ENCODE measurements at regions not wholly inside any gene's neighbourhood (a gene's known extent, or its start where the extent isn't known, plus 50 kb on each side); places are given as distances from the start of the nearest gene placed in this dataset.

DNA sequence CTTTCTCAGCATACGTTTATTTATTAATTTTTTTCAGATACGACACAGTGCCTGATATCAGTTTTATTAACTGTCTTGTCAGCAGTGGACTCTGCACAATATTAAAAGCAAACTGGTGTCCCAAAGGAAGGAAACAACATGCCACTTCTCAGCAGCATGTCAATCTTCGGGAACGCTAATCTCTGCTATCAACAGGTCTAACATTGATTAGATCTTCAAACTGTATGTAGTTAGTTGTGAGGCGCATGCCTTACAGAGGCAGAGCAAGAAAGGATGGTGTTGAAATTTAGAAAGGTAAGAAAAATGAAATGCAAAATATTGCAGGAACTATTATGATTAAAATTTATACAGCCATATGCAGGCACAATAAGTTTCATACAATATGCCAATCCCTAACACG lies 233.7 kb upstream of the NDST3 start:
- no peaks in the 10 kb centered on the region for H3K4me1 ChIP-seq
- no peaks in the 10 kb centered on the region for H3K9me3 ChIP-seq
- H3K36me3 ChIP-seq: no peaks in the 10 kb centered on the region
- no peak overlapping the region for H3K4me3 ChIP-seq (replicated peaks in 1 of 3)
- H3K27ac ChIP-seq: no peak overlapping the region
- no peak for DNase-seq
- WGBS, 2 donors: 66 to 81% methylated on average over 6 of the region's 6 CpGs
- TF ChIP-seq, protein P1, sequence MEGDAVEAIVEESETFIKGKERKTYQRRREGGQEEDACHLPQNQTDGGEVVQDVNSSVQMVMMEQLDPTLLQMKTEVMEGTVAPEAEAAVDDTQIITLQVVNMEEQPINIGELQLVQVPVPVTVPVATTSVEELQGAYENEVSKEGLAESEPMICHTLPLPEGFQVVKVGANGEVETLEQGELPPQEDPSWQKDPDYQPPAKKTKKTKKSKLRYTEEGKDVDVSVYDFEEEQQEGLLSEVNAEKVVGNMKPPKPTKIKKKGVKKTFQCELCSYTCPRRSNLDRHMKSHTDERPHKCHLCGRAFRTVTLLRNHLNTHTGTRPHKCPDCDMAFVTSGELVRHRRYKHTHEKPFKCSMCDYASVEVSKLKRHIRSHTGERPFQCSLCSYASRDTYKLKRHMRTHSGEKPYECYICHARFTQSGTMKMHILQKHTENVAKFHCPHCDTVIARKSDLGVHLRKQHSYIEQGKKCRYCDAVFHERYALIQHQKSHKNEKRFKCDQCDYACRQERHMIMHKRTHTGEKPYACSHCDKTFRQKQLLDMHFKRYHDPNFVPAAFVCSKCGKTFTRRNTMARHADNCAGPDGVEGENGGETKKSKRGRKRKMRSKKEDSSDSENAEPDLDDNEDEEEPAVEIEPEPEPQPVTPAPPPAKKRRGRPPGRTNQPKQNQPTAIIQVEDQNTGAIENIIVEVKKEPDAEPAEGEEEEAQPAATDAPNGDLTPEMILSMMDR (IDR thresholded peaks at IDR 0.05): no peak
- TF ChIP-seq POLR2A (IDR thresholded peaks at IDR 0.05): no peak
- H3K27me3 ChIP-seq: no peaks in the 10 kb centered on the region
- intact Hi-C loops (cut with DNase I): no loop called here

GRCh38 chr4:117801756-117802155 lies 232.5 kb upstream of the NDST3 start:
- intact Hi-C loops (cut with DNase I): no loop called here
- Histone ChIP-seq H3K27me3 (no peaks in the 10 kb centered on the region), H3K9me3 (no peaks in the 10 kb centered on the region), H3K27ac (no peak overlapping the region), H3K4me3 (replicated peaks in 1 of 3) (no peak overlapping the region), H3K36me3 (no peaks in the 10 kb centered on the region), H3K4me1 (no peaks in the 10 kb centered on the region)
- TF ChIP-seq, protein P1 (IDR thresholded peaks at IDR 0.05): no peak
- no peak for TF ChIP-seq POLR2A (IDR thresholded peaks at IDR 0.05)
- no peak for DNase-seq
- 53 to 57% methylated on average over 2 of the region's 2 CpGs for WGBS, 2 donors

- TF ChIP-seq POLR2A (IDR thresholded peaks at IDR 0.05): no peak
- TF ChIP-seq, protein P1 (IDR thresholded peaks at IDR 0.05): no peak
- Histone ChIP-seq H3K27ac (no peak overlapping the region), H3K36me3 (no peaks in the 10 kb centered on the region), H3K4me1 (no peaks in the 10 kb centered on the region), H3K4me3 (replicated peaks in 1 of 3) (no peak overlapping the region), H3K9me3 (no peaks in the 10 kb centered on the region), H3K27me3 (no peaks in the 10 kb centered on the region)
- intact Hi-C loops (cut with DNase I): no loop called here
- 90 to 96% methylated on average over 1 of the region's 1 CpG for WGBS, 2 donors
- no peak for DNase-seq
Observed at GRCh38 chr4:117811731-117812130, 222.6 kb upstream of the NDST3 start.

- H3K4me1 ChIP-seq: no peaks in the 10 kb centered on the region
- WGBS, 2 donors: 76 to 80% methylated on average over 5 of the region's 5 CpGs
Observed at GRCh38 chr4:117814277-117815246, 219.7 kb upstream of the NDST3 start.

DNA sequence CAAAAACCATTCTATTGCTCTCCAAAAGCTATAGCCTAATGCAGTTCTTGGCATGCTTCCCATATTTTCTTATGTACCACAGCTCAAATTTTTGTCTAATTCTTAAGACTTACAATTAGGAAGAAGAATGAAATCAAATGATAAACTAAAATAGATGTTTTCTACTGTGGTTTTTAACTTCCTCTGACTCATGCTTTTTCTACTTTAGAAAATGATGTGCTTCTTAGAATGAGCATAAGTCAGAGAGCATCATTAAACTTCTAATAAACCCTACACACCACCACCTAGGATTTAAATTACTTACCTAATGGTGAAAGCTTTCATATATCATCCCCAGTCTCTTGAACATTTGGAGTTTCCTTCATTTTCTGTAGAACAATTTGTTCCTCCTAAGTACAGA lies 217.0 kb upstream of the NDST3 start:
- H3K27me3 ChIP-seq: no peaks in the 10 kb centered on the region
- intact Hi-C loops (cut with DNase I): no loop called here
- no peak overlapping the region for H3K4me3 ChIP-seq (replicated peaks in 1 of 3)
- no peaks in the 10 kb centered on the region for H3K4me1 ChIP-seq
- no peak for DNase-seq
- no peak overlapping the region for H3K27ac ChIP-seq
- no peaks in the 10 kb centered on the region for H3K9me3 ChIP-seq
- TF ChIP-seq, protein P1 (IDR thresholded peaks at IDR 0.05): no peak
- no peak for TF ChIP-seq POLR2A (IDR thresholded peaks at IDR 0.05)
- H3K36me3 ChIP-seq: no peaks in the 10 kb centered on the region

More at GRCh38 chr4:117814277-117815246, 219.7 kb upstream of the NDST3 start:
- no peak overlapping the region for H3K4me3 ChIP-seq (replicated peaks in 1 of 3)
- H3K27me3 ChIP-seq: no peaks in the 10 kb centered on the region
- no peaks in the 10 kb centered on the region for H3K9me3 ChIP-seq
- H3K27ac ChIP-seq: no peak overlapping the region
- intact Hi-C loops (cut with DNase I): no loop called here
- no peaks in the 10 kb centered on the region for H3K36me3 ChIP-seq
- DNase-seq: no peak
- TF ChIP-seq, protein P1 (IDR thresholded peaks at IDR 0.05): no peak
- TF ChIP-seq POLR2A (IDR thresholded peaks at IDR 0.05): no peak
